GM21529 (cell line): ENCODE measurements at regions not wholly inside any gene's neighbourhood (a gene's known extent, or its start where the extent isn't known, plus 50 kb on each side); places are given as distances from the start of the nearest gene placed in this dataset.

Source experiments
- ATAC-seq: cut with Tn5 transposase; IDR thresholded peaks from one replicate; pipeline ENCODE4 v1.9.1; 2021; ENCODE audit not compliant: unreplicated experiment

DNA sequence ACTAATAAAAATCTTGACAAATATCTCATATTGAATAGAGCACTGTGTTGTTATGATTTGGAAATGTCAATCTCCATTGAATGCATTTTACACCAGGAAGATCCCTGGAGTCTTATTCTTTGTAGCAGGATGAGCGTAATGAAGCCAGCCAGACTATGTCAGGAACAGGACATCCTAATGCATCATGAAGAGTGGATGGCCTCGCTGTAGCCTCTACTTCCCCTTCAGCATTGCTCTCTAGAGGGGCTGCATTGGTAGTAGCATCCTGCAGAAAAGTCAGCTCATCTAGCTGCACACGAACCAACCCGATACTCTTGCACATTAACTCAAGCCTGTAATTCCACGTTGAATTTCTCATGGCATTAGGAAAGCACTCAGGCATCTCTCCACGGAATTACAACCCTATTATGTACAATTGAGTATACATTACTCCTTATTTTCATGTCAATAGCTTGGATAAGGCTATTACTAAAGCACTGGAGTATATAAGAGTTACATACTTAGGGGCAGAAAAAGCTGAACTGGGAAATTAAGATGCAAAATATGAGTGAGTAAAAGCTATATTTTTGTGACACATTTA, 76.1 kb downstream of the CMPK2 start:
- ATAC-seq: no peak

DNA sequence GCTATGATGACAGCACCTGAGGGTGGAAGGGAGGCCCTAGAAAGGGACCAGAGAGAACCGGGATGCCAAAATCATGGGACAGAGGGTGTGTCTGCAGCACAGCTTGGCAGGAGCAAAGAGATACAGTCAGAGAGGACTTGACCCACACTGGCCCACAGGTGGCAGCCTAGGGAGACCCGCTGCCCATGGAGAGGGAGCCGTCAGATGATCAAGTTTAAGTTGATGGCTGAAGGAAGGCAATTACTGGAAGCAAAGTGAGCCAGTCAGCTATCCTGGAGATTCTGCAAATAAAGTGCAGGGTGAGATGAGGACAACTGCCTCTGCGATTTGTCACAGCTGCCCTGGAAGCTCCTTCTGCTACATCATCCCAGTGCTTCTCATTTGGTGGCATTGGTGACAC, 74.0 kb downstream of the CMPK2 start:
- no peak for ATAC-seq

DNA sequence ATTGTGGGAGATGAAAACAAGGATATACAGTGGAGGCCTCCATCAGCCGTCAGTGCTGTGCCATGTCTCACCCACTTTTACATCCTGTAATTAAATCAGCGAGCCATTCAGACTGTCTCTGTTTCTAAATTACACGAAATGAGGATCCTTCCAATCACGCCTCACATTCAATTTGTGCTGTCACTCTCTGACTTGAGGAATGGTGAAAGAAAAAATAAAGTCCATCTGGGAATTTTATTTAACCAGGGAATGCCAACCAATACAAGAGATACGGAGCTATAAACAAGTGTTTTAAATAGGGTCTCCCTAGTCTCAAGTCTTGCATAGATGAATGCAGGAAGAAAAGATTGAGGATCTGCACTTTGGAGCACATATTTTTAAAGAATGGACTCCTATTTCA, 72.8 kb downstream of the CMPK2 start:
- no peak for ATAC-seq

DNA sequence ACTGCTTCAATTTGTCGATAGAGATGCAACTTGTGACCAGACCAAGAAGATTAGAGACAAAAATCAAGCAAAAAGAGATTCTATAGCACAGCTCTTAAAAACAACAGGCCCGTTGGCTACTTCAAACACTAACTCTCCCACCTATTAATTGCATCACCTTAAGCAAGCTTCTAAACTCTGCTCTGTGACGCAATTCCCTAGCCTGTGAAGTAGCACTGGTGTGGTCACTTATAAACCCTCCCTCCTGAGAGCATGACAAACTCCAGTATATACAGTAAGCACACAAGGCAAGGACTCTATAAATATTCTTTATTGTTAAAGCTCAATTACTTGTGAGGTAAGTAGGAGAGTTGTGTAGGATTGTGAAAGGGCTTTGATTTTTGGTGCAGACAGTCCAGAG, 72.3 kb downstream of the CMPK2 start:
- no peak for ATAC-seq

DNA sequence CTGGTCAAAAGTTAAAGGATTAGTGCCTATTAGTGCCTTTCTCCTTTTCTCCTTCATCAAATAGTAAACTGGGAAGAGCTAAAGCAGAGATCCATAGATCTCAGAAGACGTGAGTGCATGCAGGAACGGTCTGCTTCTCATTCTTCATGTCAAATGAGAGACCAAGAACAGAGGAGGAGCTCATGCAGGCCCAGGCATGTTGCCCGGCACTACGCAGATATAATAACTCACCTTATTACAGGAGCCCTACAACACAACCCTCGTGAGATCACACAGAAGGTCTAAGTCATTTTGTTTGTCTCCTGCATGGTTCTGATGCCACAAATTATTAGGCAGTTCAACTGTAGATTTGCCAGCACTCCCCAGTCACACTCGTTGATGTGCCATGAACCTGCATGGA, 71.8 kb downstream of the CMPK2 start:
- no peak for ATAC-seq

DNA sequence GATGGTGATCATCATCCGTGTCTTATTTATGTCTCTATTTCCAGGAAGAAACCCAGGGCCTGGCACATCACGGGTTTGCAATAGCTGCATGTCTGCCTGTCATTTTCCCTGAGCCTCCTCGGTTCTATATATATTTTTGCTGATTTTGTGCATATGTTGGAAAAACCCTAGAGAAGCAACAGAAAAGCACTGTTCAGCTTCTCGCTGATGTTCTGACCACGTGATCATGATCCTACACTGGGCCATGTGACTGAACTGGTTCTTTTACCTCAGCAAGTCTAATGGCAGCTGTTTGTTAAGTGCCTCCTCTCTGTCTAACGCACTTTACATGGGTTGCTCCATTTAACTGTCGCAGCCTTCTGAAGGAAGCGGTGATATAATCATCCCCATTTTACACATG, 71.3 kb downstream of the CMPK2 start:
- no peak for ATAC-seq
